AG04450 (cell line): ENCODE measurements at regions not wholly inside any gene's neighbourhood (a gene's known extent, or its start where the extent isn't known, plus 50 kb on each side); places are given as distances from the start of the nearest gene placed in this dataset.

Experiments used
- CTCF ChIA-PET: fragments of 300-600, 350-600 bp; formaldehyde crosslinking; extraction: SDS; loops from one replicate; lab custom pipeline; 2022; ENCODE audit warnings: antibody characterized with exemption, inconsistent platforms; lab: Charles Lee
- POLR2A ChIA-PET: fragments of 350-600 bp; formaldehyde crosslinking; extraction: SDS; loops from one replicate; lab custom pipeline; 2021; ENCODE audit warnings: antibody characterized with exemption, inconsistent platforms; lab: Yijun Ruan, JAX
- DNase-seq: peaks from one replicate; pipeline ENCODE4 v3.0.0-alpha.2; 2011; ENCODE audit warnings: low read depth, low spot score
- H3K27ac ChIP-seq: one replicate; pipeline ENCODE4 v1.5.1; 2012; ENCODE audit warnings: low read depth, low read length, control low read depth
- H3K27me3 ChIP-seq: one replicate; pipeline ENCODE4 v1.6.0; 2012; ENCODE audit warnings: low read length; ENCODE audit not compliant: control insufficient read depth, insufficient read depth
- H3K4me3 ChIP-seq: 2 replicates; pipeline ENCODE4 v1.5.1; 2011; ENCODE audit warnings: mild to moderate bottlenecking, low read depth, low read length, control low read depth
- H3K9me3 ChIP-seq: 2 replicates; pipeline ENCODE4 v1.5.1; 2012; ENCODE audit warnings: low read length; ENCODE audit not compliant: control insufficient read depth, insufficient read depth
- TF ChIP-seq, protein P1 (sequence below): IDR thresholded peaks from 2 replicates; pipeline ENCODE4 v1.5.1; 2011; ENCODE audit warnings: low read depth, low read length, control low read depth, inconsistent platforms

DNA sequence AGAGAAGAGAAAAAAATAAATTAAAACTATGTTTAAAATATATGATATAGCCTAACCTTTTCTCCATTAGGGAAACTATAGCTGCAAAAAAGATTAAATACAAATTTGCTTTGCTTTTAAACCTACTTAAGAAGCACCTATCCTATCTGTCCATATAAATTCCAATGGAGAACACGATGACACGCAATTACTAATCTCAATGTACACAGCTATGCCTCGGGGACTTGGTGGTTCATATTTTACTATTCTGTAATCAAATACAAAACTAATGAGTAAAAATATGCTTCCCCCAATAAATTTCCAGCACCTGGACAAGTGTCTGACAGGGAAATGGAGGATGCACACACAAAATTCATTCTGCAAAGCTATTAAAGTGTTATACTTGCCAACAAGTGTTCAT is 386.4 kb downstream of the LMO4 start:
- ChIA-PET CTCF (no interaction called here), POLR2A (no interaction called here)
- H3K9me3 ChIP-seq: no peaks in the 10 kb centered on the region
- H3K27me3 ChIP-seq: no peaks in the 10 kb centered on the region
- no peak overlapping the region for H3K27ac ChIP-seq
- DNase-seq: no peak
- no peak overlapping the region for H3K4me3 ChIP-seq
- TF ChIP-seq, protein P1, sequence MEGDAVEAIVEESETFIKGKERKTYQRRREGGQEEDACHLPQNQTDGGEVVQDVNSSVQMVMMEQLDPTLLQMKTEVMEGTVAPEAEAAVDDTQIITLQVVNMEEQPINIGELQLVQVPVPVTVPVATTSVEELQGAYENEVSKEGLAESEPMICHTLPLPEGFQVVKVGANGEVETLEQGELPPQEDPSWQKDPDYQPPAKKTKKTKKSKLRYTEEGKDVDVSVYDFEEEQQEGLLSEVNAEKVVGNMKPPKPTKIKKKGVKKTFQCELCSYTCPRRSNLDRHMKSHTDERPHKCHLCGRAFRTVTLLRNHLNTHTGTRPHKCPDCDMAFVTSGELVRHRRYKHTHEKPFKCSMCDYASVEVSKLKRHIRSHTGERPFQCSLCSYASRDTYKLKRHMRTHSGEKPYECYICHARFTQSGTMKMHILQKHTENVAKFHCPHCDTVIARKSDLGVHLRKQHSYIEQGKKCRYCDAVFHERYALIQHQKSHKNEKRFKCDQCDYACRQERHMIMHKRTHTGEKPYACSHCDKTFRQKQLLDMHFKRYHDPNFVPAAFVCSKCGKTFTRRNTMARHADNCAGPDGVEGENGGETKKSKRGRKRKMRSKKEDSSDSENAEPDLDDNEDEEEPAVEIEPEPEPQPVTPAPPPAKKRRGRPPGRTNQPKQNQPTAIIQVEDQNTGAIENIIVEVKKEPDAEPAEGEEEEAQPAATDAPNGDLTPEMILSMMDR: no peak

DNA sequence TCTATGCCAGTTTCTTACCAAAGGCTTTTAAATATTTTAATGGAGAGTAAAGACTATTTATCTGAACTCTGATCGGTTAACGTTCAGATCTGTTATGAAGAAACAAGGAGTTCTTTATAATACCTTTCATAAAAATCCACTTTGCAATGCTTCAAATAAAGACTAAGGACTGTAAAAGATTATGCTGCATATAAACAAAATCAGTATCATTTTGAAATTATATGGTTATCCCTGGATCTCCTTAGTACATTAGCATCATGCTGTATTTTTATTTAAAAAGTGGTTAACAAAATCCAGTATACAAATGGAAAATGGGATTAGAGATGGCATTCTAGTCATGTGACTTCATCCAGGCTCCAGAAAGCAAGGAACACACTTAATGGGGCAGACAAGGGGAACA is 386.8 kb downstream of the LMO4 start:
- ChIA-PET POLR2A (no interaction called here), CTCF (no interaction called here)
- Histone ChIP-seq H3K27me3 (no peaks in the 10 kb centered on the region), H3K27ac (no peak overlapping the region), H3K4me3 (no peak overlapping the region), H3K9me3 (no peaks in the 10 kb centered on the region)
- TF ChIP-seq, protein P1: no peak
- no peak for DNase-seq

DNA sequence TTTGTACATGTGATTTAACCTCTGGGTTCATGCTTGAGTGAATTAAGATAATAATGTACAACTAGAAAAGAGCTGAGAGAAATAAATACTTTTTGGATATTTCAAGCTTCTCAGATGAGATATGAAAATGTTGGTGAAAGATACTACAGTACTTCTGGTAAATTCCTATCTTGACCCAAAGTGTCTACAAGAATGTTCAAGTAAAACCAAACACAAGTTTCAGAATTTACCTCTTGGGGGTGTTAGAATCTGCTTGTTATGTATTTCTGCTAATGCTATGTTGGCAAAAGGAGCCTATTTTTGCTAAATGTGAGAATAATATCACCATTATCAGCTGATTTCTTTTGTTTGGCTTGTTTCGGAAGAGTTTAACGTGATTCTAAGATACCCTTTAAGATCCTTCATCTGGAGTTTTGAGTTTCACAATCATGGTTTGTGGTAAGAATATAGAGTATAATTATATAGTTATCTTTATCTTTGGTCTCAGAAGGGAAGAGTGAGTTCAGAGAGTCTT is 388.5 kb downstream of the LMO4 start:
- H3K4me3 ChIP-seq: no peak overlapping the region

DNA sequence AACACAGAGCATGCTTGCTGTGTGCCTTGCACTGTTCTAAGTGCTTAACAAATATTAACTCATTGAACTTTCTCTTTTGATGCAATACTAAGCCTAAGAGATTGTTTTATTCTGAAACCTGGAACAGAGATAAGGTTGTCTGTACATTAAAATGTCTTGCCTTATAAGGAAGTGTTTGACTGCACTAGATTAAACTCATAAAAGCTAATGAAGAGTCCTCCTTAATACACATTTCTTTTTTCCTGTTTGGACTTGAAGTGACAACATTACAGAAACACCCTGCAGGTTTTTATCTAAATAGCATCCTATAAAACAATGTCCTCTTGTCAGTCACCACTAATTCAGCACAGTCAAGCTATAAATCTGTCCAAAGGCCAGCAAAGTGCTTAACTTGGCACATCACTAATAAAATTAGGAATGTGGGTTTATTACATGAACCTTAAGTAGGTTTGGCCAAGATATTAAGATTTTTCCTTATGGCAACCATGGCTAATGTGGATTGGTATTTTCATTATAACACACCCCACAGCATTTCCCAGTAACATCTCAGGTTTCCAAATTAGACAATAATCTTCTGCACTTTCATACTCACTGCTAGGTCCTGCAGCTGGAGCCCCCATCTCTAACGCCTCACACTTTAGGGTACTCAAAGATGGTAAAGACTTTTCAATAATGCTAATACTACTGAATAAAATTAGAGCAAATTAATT is 389.7 kb downstream of the LMO4 start:
- Histone ChIP-seq H3K27ac (no peak overlapping the region), H3K9me3 (no peaks in the 10 kb centered on the region), H3K27me3 (no peaks in the 10 kb centered on the region), H3K4me3 (no peak overlapping the region)
- ChIA-PET CTCF (interaction anchor here (0.6 kb wide), 1 partner anchor 44 kb away, joined by 3 read pairs; no protein-coding TSS in a partner anchor), POLR2A (no interaction called here)
- TF ChIP-seq, protein P1: no peak
- DNase-seq: no peak

More for the DNA sequence above, 388.5 kb downstream of the LMO4 start:
- ChIA-PET POLR2A (no interaction called here), CTCF (interaction anchor here (0.6 to 0.7 kb wide), 2 partner anchors 45 to 66 kb away, joined by 3 read pairs; no protein-coding TSS in a partner anchor)
- no peaks in the 10 kb centered on the region for H3K9me3 ChIP-seq
- DNase-seq: no peak
- no peaks in the 10 kb centered on the region for H3K27me3 ChIP-seq
- TF ChIP-seq, protein P1: no peak
- H3K27ac ChIP-seq: no peak overlapping the region

DNA sequence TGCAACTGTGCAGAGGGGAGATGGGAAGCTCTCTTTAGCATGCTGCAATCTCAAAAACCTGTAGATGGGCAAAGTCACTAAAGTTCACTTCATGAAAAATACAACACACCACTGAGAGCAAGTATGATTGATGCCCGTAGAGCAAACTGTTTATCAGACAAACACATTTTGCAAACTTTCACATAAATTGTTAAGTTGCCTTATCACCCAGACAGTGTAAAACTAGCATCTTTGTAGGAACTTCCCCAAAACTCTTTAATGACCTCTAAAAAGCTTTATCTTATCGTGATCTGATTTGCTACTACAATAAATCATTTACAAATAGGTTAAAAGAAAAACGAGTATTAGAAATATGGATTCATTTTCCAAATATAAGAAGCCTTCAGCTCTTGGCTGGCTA is 391.0 kb downstream of the LMO4 start:
- H3K9me3 ChIP-seq: no peaks in the 10 kb centered on the region
- no peaks in the 10 kb centered on the region for H3K27me3 ChIP-seq
- TF ChIP-seq, protein P1: no peak
- H3K27ac ChIP-seq: no peak overlapping the region
- DNase-seq: no peak
- CTCF ChIA-PET: no interaction called here
- POLR2A ChIA-PET: no interaction called here
- no peak overlapping the region for H3K4me3 ChIP-seq
